ENCODE measurements at regions not wholly inside any gene's neighbourhood (a gene's known extent, or its start where the extent isn't known, plus 50 kb on each side); places are given as distances from the start of the nearest gene placed in this dataset.

DNA sequence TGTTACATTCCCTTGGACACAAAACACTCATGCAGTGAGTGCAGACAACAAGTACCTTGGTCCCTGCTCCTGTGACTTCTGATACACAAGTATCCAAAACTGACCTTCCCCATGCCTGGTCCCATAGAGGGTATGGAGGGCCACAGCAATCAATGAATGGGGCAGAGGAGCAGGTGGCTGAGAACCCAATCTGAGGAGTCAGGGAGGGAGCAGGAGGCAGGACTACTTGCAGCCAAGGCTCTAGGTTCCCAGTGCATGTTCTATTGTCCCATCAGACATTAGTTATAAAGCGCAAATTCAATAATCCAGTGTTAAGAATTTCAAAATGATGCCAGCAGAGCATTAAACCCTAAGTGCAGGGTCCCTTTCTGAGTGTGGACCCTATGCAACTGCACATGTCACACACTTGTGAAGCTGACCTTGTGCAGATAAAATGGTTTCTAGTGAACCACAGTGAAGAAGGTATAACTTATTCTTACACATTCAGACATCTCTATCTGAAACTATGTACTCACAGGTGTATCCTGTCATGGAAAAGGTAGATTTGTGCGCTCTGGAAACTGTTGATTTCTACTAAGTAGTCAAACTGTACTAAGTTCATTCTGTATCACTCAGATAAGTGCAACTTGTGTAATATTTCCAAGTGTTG, 107.3 kb upstream of the ABI3BP start:
- no peak for FAIRE-seq
- no peak for DNase-seq (ENCODE audit: insufficient read length, low spot score)
- TF ChIP-seq POLR2A (IDR thresholded peaks at IDR 0.05; ENCODE audit: low read depth, low read length) (no peak), SPI1 (IDR thresholded peaks at IDR 0.05; ENCODE audit: low read depth, low read length) (no peak), TAF1 (IDR thresholded peaks at IDR 0.05; ENCODE audit: low read depth, low read length) (no peak), POU2F2 (IDR thresholded peaks at IDR 0.05; ENCODE audit: low read depth, low read length) (no peak)

- FAIRE-seq (no peak), DNase-seq (ENCODE audit: insufficient read length, low spot score) (no peak)
- no peak for TF ChIP-seq POLR2A (IDR thresholded peaks at IDR 0.05; ENCODE audit: low read depth, low read length)
- no peak for TF ChIP-seq SPI1 (IDR thresholded peaks at IDR 0.05; ENCODE audit: low read depth, low read length)
- TF ChIP-seq TAF1 (IDR thresholded peaks at IDR 0.05; ENCODE audit: low read depth, low read length): no peak
- no peak for TF ChIP-seq POU2F2 (IDR thresholded peaks at IDR 0.05; ENCODE audit: low read depth, low read length)
- no peak for TF ChIP-seq POLR2AphosphoS5 (IDR thresholded peaks at IDR 0.05; ENCODE audit: low read depth, low read length)
- no peak for TF ChIP-seq PAX5 (IDR thresholded peaks at IDR 0.05; ENCODE audit: insufficient read depth, low read length, severe bottlenecking)
Observed at GRCh38 chr3:101099791-101100190, 106.6 kb upstream of the ABI3BP start.

GRCh38 chr3:101096444-101096843, 103.2 kb upstream of the ABI3BP start:
- no peak for DNase-seq (ENCODE audit: insufficient read length, low spot score)
- TF ChIP-seq PAX5 (IDR thresholded peaks at IDR 0.05; ENCODE audit: insufficient read depth, low read length, severe bottlenecking) (no peak), SPI1 (IDR thresholded peaks at IDR 0.05; ENCODE audit: low read depth, low read length) (no peak), POLR2AphosphoS5 (IDR thresholded peaks at IDR 0.05; ENCODE audit: low read depth, low read length) (no peak), POU2F2 (IDR thresholded peaks at IDR 0.05; ENCODE audit: low read depth, low read length) (no peak), POLR2A (IDR thresholded peaks at IDR 0.05; ENCODE audit: low read depth, low read length) (no peak), TAF1 (IDR thresholded peaks at IDR 0.05; ENCODE audit: low read depth, low read length) (no peak)
- FAIRE-seq: no peak

GRCh38 chr3:101095693-101096430, 102.6 kb upstream of the ABI3BP start:
- FAIRE-seq (no peak), DNase-seq (ENCODE audit: insufficient read length, low spot score) (no peak)
- TF ChIP-seq PAX5 (IDR thresholded peaks at IDR 0.05; ENCODE audit: insufficient read depth, low read length, severe bottlenecking) (no peak), POLR2AphosphoS5 (IDR thresholded peaks at IDR 0.05; ENCODE audit: low read depth, low read length) (no peak), POU2F2 (IDR thresholded peaks at IDR 0.05; ENCODE audit: low read depth, low read length) (no peak), TAF1 (IDR thresholded peaks at IDR 0.05; ENCODE audit: low read depth, low read length) (no peak), POLR2A (IDR thresholded peaks at IDR 0.05; ENCODE audit: low read depth, low read length) (no peak), SPI1 (IDR thresholded peaks at IDR 0.05; ENCODE audit: low read depth, low read length) (no peak)

DNA sequence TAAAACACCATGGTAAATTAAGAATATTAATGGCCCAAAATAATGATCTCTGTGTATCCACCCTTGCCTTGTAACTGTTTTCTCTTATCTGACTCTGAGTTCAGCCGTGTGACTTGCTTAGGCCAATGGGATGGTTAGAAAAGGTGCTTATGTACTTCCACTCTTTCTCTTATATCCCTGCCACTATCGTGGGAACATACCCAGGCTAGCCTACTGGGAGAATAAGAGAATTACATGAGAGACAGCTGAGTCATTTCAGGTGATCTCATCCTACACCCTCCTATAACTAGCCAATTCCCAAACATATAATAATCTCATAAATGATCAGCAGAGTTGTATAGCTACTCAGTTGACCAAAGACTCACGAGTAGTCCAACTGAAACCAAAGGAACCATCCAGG, 98.3 kb upstream of the ABI3BP start:
- FAIRE-seq (no peak), DNase-seq (ENCODE audit: insufficient read length, low spot score) (no peak)
- TF ChIP-seq PAX5 (IDR thresholded peaks at IDR 0.05; ENCODE audit: insufficient read depth, low read length, severe bottlenecking) (no peak), POLR2AphosphoS5 (IDR thresholded peaks at IDR 0.05; ENCODE audit: low read depth, low read length) (no peak)

DNA sequence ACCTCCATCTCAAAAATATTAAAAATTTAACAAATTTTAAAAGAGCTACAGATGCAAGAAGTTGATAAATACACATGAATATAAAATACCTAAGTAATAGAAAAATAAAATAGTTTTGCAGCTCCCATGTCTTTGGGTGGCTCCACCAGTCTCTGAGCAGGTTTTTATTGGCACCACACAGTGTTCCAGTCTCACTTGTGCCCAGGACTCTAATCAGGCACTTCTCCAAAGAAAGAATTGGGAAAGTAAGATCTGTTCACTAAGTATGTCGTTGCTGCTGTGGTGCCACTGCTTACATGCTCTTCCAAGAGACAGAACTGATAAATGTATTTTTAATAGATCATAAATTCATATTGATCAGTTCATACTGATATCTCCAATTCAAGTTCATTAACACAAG, 92.5 kb upstream of the ABI3BP start:
- FAIRE-seq (no peak), DNase-seq (ENCODE audit: insufficient read length, low spot score) (no peak)
- TF ChIP-seq TAF1 (IDR thresholded peaks at IDR 0.05; ENCODE audit: low read depth, low read length) (no peak), POLR2AphosphoS5 (IDR thresholded peaks at IDR 0.05; ENCODE audit: low read depth, low read length) (no peak), SPI1 (IDR thresholded peaks at IDR 0.05; ENCODE audit: low read depth, low read length) (no peak), POU2F2 (IDR thresholded peaks at IDR 0.05; ENCODE audit: low read depth, low read length) (no peak), POLR2A (IDR thresholded peaks at IDR 0.05; ENCODE audit: low read depth, low read length) (no peak), PAX5 (IDR thresholded peaks at IDR 0.05; ENCODE audit: insufficient read depth, low read length, severe bottlenecking) (no peak)

GRCh38 chr3:101084404-101084803, 91.2 kb upstream of the ABI3BP start:
- no peak for FAIRE-seq
- TF ChIP-seq SPI1 (IDR thresholded peaks at IDR 0.05; ENCODE audit: low read depth, low read length): no peak
- no peak for TF ChIP-seq POLR2A (IDR thresholded peaks at IDR 0.05; ENCODE audit: low read depth, low read length)
- no peak for TF ChIP-seq POLR2AphosphoS5 (IDR thresholded peaks at IDR 0.05; ENCODE audit: low read depth, low read length)
- no peak for TF ChIP-seq PAX5 (IDR thresholded peaks at IDR 0.05; ENCODE audit: insufficient read depth, low read length, severe bottlenecking)
- TF ChIP-seq POU2F2 (IDR thresholded peaks at IDR 0.05; ENCODE audit: low read depth, low read length): no peak
- TF ChIP-seq TAF1 (IDR thresholded peaks at IDR 0.05; ENCODE audit: low read depth, low read length): no peak
- DNase-seq (ENCODE audit: insufficient read length, low spot score): no peak

DNA sequence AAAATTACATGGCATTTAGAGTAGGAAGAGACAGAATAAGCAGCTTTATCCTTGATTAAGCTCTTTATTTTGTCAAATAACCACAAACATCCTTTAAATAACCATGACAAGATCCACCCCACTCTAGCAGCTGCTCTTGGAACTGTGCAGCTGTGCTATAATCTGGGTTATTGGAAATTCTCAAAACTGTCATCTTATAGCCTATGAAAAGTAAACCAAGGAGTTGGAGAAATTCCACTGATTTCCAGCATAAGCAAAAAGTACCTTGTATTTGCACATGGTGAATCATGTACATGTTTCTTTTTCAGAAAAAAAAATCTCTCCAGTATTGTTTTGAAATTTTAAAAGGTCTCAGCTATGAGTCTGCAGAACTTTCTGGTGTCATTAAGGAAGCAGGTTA, 88.8 kb upstream of the ABI3BP start:
- DNase-seq (ENCODE audit: insufficient read length, low spot score) (no peak), FAIRE-seq (no peak)
- TF ChIP-seq TAF1 (IDR thresholded peaks at IDR 0.05; ENCODE audit: low read depth, low read length): no peak
- no peak for TF ChIP-seq POU2F2 (IDR thresholded peaks at IDR 0.05; ENCODE audit: low read depth, low read length)
- TF ChIP-seq SPI1 (IDR thresholded peaks at IDR 0.05; ENCODE audit: low read depth, low read length): no peak
- no peak for TF ChIP-seq POLR2AphosphoS5 (IDR thresholded peaks at IDR 0.05; ENCODE audit: low read depth, low read length)
- TF ChIP-seq POLR2A (IDR thresholded peaks at IDR 0.05; ENCODE audit: low read depth, low read length): no peak
- no peak for TF ChIP-seq PAX5 (IDR thresholded peaks at IDR 0.05; ENCODE audit: insufficient read depth, low read length, severe bottlenecking)

DNA sequence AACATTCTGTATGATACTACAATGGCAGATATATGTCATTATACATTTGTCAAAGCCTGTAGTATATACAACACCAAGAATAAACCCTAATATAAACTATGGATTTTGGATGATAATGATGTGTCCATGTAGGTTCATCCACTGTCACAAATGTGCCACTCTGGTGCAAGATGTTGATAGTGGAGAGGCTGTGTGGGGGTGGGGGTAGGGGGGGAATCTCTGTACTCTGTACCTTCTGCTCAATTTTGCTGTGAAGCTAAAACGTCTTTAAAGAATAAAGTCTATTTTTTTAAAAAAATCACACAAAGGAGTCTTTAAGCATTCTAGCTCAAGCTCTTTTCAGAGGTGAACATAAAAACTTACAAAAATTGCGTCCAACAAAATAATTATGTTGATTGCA, 88.2 kb upstream of the ABI3BP start:
- DNase-seq (ENCODE audit: insufficient read length, low spot score) (no peak), FAIRE-seq (no peak)
- TF ChIP-seq POU2F2 (IDR thresholded peaks at IDR 0.05; ENCODE audit: low read depth, low read length) (no peak), PAX5 (IDR thresholded peaks at IDR 0.05; ENCODE audit: insufficient read depth, low read length, severe bottlenecking) (no peak), POLR2AphosphoS5 (IDR thresholded peaks at IDR 0.05; ENCODE audit: low read depth, low read length) (no peak), SPI1 (IDR thresholded peaks at IDR 0.05; ENCODE audit: low read depth, low read length) (no peak), TAF1 (IDR thresholded peaks at IDR 0.05; ENCODE audit: low read depth, low read length) (no peak), POLR2A (IDR thresholded peaks at IDR 0.05; ENCODE audit: low read depth, low read length) (no peak)

Measured in GM12891 (cell line).